ENCODE measurements at regions not wholly inside any gene's neighbourhood (a gene's known extent, or its start where the extent isn't known, plus 50 kb on each side); places are given as distances from the start of the nearest gene placed in this dataset.

DNA sequence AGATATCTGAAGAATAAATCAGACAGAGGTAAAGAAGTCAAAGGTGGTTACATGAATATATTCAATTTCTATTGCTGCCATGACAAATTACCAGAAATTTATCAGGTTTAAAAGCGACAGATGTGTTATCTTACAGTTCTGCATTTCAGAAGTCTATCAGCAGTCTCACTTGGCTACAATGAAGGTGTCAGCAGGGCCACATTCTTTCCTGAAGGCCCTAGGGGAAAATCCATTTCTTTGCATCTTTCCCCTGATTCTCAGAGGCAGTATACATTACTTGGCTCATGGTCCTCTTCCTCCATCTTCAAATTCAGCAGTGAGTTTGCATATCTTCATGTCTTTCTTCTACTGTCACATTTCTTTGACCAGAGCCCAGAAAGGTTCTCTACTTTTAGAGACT is 145.8 kb upstream of the GULP1 start:
- no peak overlapping the region for H3K9ac ChIP-seq (replicated peaks in 1 of 4; ENCODE audit: extremely low read depth in 1 of 4, low read depth in 3 of 4, low read length in 3 of 4)
- WGBS, 2 experiments (ENCODE audit: extremely low coverage in 1 of 2, insufficient coverage in 1 of 2, insufficient read length in 1 of 2, insufficient replicate concordance in 2 of 2, low coverage in 1 of 2, low lambda C conversion rate in 2 of 2, missing lambda C conversion rate in 1 of 2) = 4% methylated on average over 1 of the region's 1 CpG; no CpG with 5 or more reads in 1 of the 2 experiments
- H3K9me3 ChIP-seq (ENCODE audit: insufficient read depth in 2 of 2, low read depth in 1 of 2, low read length in 1 of 2) = no peaks in the 10 kb centered on the region
- H2BK15ac ChIP-seq (ENCODE audit: low read length) = no peak overlapping the region
- H3K14ac ChIP-seq (ENCODE audit: insufficient read length) = no peak overlapping the region
- no peak overlapping the region for H3K18ac ChIP-seq (ENCODE audit: extremely low read depth, low read length)
- no peak overlapping the region for H3K4me3 ChIP-seq (ENCODE audit: extremely low read depth in 1 of 4, insufficient read depth in 2 of 4, low read depth in 3 of 4, low read length in 4 of 4)
- H3K23me2 ChIP-seq (ENCODE audit: low read depth, low read length) = no peaks in the 10 kb centered on the region
- H4K91ac ChIP-seq (replicated peaks; ENCODE audit: insufficient read length, low read length) = no peak overlapping the region
- ChIA-PET CTCF (ENCODE audit: partially characterized antibody) (no interaction called here), POLR2A (ENCODE audit: partially characterized antibody) (no interaction called here)
- H3K4me2 ChIP-seq (ENCODE audit: insufficient read depth in 1 of 2, low read depth in 2 of 2, low read length in 2 of 2) = no peak overlapping the region
- FAIRE-seq = no peak
- no peaks in the 10 kb centered on the region for H3K79me2 ChIP-seq (ENCODE audit: control insufficient read depth in 1 of 2, insufficient read depth in 2 of 2, low read length in 2 of 2)
- H3K56ac ChIP-seq (replicated peaks; ENCODE audit: insufficient read length, low read depth, low read length) = no peak overlapping the region
- H3K23ac ChIP-seq (ENCODE audit: insufficient read length) = no peak overlapping the region
- no peaks in the 10 kb centered on the region for H3K36me3 ChIP-seq (ENCODE audit: control insufficient read depth in 2 of 4, insufficient read depth in 4 of 4, low read length in 3 of 4)
- H3K79me1 ChIP-seq (ENCODE audit: low read depth, low read length) = no peaks in the 10 kb centered on the region
- H4K20me1 ChIP-seq (replicated peaks in 1 of 2; ENCODE audit: control insufficient read depth in 1 of 2, insufficient read depth in 2 of 2, low read length in 2 of 2) = no peaks in the 10 kb centered on the region
- H2BK120ac ChIP-seq (replicated peaks; ENCODE audit: low read depth, low read length) = no peak overlapping the region
- no peak overlapping the region for H4K5ac ChIP-seq (ENCODE audit: insufficient read length, low read depth, low read length)
- H2AFZ ChIP-seq (ENCODE audit: low read length) = no peak overlapping the region
- no peak overlapping the region for H3K4ac ChIP-seq (replicated peaks; ENCODE audit: insufficient read length, low read depth, low read length)
- H2AK5ac ChIP-seq (ENCODE audit: low read depth, low read length) = no peak overlapping the region
- DNase-seq (ENCODE audit: low read depth in 1 of 2, low spot score in 2 of 2) = no peak
- no peak overlapping the region for H4K8ac ChIP-seq (ENCODE audit: extremely low read depth, insufficient read depth, low read length)
- H2BK12ac ChIP-seq (ENCODE audit: low read depth, low read length) = no peak overlapping the region
- H2BK20ac ChIP-seq (ENCODE audit: low read length) = no peak overlapping the region
- H3K27ac ChIP-seq (ENCODE audit: low read depth, low read length) = no peak overlapping the region
- no peak overlapping the region for H2BK5ac ChIP-seq (ENCODE audit: low read depth, low read length)
- no peaks in the 10 kb centered on the region; a peak in 1 of 7 replicates for H3K4me1 ChIP-seq (replicated peaks in 1 of 4; ENCODE audit: control insufficient read depth in 3 of 4, insufficient read depth in 4 of 4, low read length in 3 of 4)
- no peaks in the 10 kb centered on the region for H3K27me3 ChIP-seq (replicated peaks in 1 of 4; ENCODE audit: control insufficient read depth in 3 of 4, extremely low read depth in 1 of 4, insufficient read depth in 3 of 4, low read length in 3 of 4)
- no peak for TF ChIP-seq KDM5A (IDR thresholded peaks at IDR 0.05; ENCODE audit: low read length)
- TF ChIP-seq, protein P1, sequence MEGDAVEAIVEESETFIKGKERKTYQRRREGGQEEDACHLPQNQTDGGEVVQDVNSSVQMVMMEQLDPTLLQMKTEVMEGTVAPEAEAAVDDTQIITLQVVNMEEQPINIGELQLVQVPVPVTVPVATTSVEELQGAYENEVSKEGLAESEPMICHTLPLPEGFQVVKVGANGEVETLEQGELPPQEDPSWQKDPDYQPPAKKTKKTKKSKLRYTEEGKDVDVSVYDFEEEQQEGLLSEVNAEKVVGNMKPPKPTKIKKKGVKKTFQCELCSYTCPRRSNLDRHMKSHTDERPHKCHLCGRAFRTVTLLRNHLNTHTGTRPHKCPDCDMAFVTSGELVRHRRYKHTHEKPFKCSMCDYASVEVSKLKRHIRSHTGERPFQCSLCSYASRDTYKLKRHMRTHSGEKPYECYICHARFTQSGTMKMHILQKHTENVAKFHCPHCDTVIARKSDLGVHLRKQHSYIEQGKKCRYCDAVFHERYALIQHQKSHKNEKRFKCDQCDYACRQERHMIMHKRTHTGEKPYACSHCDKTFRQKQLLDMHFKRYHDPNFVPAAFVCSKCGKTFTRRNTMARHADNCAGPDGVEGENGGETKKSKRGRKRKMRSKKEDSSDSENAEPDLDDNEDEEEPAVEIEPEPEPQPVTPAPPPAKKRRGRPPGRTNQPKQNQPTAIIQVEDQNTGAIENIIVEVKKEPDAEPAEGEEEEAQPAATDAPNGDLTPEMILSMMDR (IDR thresholded peaks at IDR 0.05; ENCODE audit: control extremely low read depth in 1 of 3, insufficient read depth in 1 of 3, low read depth in 1 of 3, low read length in 3 of 3) = no peak
- TF ChIP-seq KDM1A (IDR thresholded peaks at IDR 0.05; ENCODE audit: borderline replicate concordance, low read length) = no peak
- TF ChIP-seq RAD21 (IDR thresholded peaks at IDR 0.05 in 1 of 2, conservative IDR thresholded peaks at IDR 0.05 in 1 of 2; ENCODE audit: low read depth in 2 of 2, low read length in 2 of 2) = no peak
- no peak for TF ChIP-seq JUN (IDR thresholded peaks at IDR 0.05; ENCODE audit: low read depth, low read length)
- no peak for TF ChIP-seq RBBP5 (IDR thresholded peaks at IDR 0.05; ENCODE audit: borderline replicate concordance, low read depth, low read length)
- TF ChIP-seq CBX8 (IDR thresholded peaks at IDR 0.05; ENCODE audit: borderline replicate concordance, low read depth, low read length) = no peak
- no peak for TF ChIP-seq ASH2L (IDR thresholded peaks at IDR 0.05; ENCODE audit: low read length)
- TF ChIP-seq, protein P2, sequence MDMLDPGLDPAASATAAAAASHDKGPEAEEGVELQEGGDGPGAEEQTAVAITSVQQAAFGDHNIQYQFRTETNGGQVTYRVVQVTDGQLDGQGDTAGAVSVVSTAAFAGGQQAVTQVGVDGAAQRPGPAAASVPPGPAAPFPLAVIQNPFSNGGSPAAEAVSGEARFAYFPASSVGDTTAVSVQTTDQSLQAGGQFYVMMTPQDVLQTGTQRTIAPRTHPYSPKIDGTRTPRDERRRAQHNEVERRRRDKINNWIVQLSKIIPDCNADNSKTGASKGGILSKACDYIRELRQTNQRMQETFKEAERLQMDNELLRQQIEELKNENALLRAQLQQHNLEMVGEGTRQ (IDR thresholded peaks at IDR 0.05; ENCODE audit: low read length) = no peak
- TF ChIP-seq EZH2 (IDR thresholded peaks at IDR 0.05; ENCODE audit: low read depth, low read length, severe bottlenecking) = no peak
- TF ChIP-seq RFX5 (IDR thresholded peaks at IDR 0.05; ENCODE audit: borderline replicate concordance, low read depth, low read length) = no peak

Measured in H1 (cell line).